Body of pancreas (tissue), 4 donors: ENCODE measurements at regions not wholly inside any gene's neighbourhood (a gene's known extent, or its start where the extent isn't known, plus 50 kb on each side); places are given as distances from the start of the nearest gene placed in this dataset.

Experiments used
- CTCF ChIP-seq, 7 experiments: fragments of 450-650 bp in 4 of 7; fragments of 200-600 bp in 3 of 7; sonication (generic) in 3 of 7; IDR thresholded peaks; one replicate each; pipeline ENCODE4 v1.5.1; 2016 to 2019; ENCODE audit warnings: antibody characterized with exemption in 7 of 7
- POLR2A ChIP-seq, 3 donors: fragments of 450-650 bp; IDR thresholded peaks; one replicate each; pipeline ENCODE4 v1.6.1; 2016; ENCODE audit warnings: antibody characterized with exemption in 3 of 3, mild to moderate bottlenecking in 2 of 3

DNA sequence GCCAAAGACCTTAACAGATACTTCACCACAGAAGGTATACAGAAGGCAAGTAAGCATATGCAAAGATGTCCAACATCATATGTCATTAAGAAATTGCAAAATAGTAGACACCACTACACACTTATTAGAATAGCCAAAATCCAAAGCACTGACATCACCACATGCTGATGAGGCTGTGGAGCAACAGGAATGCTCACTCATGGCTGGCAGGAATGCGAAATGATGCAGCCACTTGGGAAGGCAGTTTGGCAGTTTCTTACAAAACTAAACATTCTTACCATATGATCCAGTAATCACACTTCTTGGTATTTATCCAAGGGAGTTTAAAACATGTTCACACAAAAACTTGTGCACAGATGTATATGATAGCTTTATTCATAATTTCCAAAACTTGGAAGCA is 261.2 kb upstream of the AJAP1 start:
- TF ChIP-seq CTCF (IDR thresholded peaks at IDR 0.05), result no peak
- no peak for TF ChIP-seq POLR2A (IDR thresholded peaks at IDR 0.05)
